ENCODE measurements at regions not wholly inside any gene's neighbourhood (a gene's known extent, or its start where the extent isn't known, plus 50 kb on each side); places are given as distances from the start of the nearest gene placed in this dataset.

DNA sequence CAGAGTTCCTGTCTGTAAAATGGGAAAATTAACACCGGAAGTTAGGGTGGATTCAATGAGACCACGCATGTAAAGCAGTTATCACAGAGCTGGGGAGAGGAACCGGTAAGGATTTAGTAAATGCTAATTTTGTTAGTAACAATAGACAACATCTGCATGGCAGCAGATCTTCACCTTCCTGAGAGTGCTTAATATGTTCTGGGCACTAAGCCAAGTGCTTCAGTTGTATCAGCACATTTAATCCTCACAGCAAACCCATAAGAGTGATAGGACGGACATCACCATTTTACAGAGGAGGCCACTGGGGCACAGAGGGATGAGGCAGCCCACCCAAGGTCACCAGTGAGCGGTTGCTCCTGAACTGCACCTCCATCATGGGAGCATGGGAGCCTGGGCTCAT is 189.4 kb downstream of the WNT5A start:
- intact Hi-C loops (cut with DNase I), result no loop called here
- Histone ChIP-seq H3K36me3 (no peaks in the 10 kb centered on the region), H3K4me3 (no peak overlapping the region), H3K27ac (no peak overlapping the region), H3K27me3 (no peaks in the 10 kb centered on the region), H3K4me1 (no peaks in the 10 kb centered on the region), H3K9ac (ENCODE audit: low read depth in 2 of 2, low read length in 2 of 2) (no peak overlapping the region), H3K9me3 (no peaks in the 10 kb centered on the region)
- TF ChIP-seq, protein P1, sequence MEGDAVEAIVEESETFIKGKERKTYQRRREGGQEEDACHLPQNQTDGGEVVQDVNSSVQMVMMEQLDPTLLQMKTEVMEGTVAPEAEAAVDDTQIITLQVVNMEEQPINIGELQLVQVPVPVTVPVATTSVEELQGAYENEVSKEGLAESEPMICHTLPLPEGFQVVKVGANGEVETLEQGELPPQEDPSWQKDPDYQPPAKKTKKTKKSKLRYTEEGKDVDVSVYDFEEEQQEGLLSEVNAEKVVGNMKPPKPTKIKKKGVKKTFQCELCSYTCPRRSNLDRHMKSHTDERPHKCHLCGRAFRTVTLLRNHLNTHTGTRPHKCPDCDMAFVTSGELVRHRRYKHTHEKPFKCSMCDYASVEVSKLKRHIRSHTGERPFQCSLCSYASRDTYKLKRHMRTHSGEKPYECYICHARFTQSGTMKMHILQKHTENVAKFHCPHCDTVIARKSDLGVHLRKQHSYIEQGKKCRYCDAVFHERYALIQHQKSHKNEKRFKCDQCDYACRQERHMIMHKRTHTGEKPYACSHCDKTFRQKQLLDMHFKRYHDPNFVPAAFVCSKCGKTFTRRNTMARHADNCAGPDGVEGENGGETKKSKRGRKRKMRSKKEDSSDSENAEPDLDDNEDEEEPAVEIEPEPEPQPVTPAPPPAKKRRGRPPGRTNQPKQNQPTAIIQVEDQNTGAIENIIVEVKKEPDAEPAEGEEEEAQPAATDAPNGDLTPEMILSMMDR (IDR thresholded peaks at IDR 0.05), result no peak
- DNase-seq, result no peak

DNA sequence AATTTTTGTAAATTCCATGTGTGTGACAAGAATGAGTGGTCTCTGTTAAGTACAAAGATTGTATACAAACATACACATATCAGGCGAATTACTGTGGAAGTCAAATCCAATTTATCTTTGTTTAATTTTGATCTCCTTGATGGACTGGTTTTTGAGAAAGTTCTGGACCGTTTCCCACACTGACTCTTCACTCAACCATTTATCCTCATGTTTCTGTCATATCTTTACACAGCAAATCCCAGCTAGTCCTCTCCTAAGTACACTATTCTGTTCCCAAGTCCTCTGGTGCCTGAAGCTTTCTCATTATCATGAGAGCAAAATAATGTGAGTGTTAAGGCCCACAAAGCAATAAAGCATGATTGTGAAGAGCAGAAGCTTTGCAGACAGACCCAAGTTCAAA is 189.9 kb downstream of the WNT5A start:
- intact Hi-C loops (cut with DNase I), result no loop called here

DNA sequence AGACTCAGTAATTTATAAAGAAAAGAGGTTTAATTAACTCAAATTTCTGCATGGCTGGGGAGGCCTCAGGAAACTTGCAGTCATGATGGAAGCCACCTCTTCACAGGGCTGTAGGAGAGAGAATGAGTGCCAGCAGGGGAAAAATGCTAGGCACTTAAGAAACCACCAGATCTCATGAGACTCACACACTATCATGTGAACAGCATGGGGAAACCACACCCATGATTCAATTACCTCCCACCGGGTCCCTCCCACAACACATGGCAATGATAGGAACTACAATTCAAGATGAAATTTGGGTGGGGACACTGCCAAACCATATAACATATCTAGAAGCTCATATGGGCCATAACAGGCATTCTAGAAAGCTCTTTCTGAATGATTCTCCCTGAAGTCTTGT is 190.3 kb downstream of the WNT5A start:
- no peaks in the 10 kb centered on the region for H3K4me1 ChIP-seq
- no peaks in the 10 kb centered on the region for H3K9me3 ChIP-seq
- H3K27me3 ChIP-seq, result no peaks in the 10 kb centered on the region
- no peak for DNase-seq
- no peak overlapping the region for H3K9ac ChIP-seq (ENCODE audit: low read depth in 2 of 2, low read length in 2 of 2)
- no peak overlapping the region for H3K4me3 ChIP-seq
- intact Hi-C loops (cut with DNase I), result no loop called here
- H3K36me3 ChIP-seq, result no peaks in the 10 kb centered on the region
- TF ChIP-seq, protein P1 (IDR thresholded peaks at IDR 0.05), result no peak
- H3K27ac ChIP-seq, result no peak overlapping the region

More for the DNA sequence above, 189.9 kb downstream of the WNT5A start:
- Histone ChIP-seq H3K9ac (ENCODE audit: low read depth in 2 of 2, low read length in 2 of 2) (no peak overlapping the region), H3K9me3 (no peaks in the 10 kb centered on the region), H3K36me3 (no peaks in the 10 kb centered on the region), H3K4me1 (no peaks in the 10 kb centered on the region), H3K27ac (no peak overlapping the region), H3K4me3 (no peak overlapping the region), H3K27me3 (no peaks in the 10 kb centered on the region)
- TF ChIP-seq, protein P1 (IDR thresholded peaks at IDR 0.05), result no peak
- no peak for DNase-seq

DNA sequence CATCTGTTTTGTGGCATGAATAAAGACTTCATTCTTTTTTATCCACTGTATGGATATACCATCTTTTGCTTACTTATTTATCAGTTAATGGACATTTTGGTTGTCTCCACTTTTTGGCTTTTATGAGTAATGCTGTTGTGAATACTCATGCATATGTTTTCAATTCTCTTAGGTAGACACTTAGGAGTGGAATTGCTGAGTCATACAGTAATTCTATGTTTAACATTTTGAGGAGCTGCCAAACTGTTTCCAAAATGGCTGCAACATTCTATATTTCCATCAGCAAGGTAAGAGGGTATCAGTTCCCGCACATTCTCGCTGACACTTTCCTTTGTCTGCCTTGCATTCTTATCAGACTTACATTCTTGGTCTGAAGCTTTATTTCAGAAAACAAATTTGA is 191.1 kb downstream of the WNT5A start:
- H3K9me3 ChIP-seq, result no peaks in the 10 kb centered on the region
- no peak overlapping the region for H3K9ac ChIP-seq (ENCODE audit: low read depth in 2 of 2, low read length in 2 of 2)
- no peaks in the 10 kb centered on the region for H3K36me3 ChIP-seq
- no peaks in the 10 kb centered on the region for H3K27me3 ChIP-seq
- intact Hi-C loops (cut with DNase I), result no loop called here
- H3K27ac ChIP-seq, result no peak overlapping the region
- H3K4me3 ChIP-seq, result no peak overlapping the region
- no peak for DNase-seq
- TF ChIP-seq, protein P1 (IDR thresholded peaks at IDR 0.05), result no peak
- no peaks in the 10 kb centered on the region for H3K4me1 ChIP-seq

DNA sequence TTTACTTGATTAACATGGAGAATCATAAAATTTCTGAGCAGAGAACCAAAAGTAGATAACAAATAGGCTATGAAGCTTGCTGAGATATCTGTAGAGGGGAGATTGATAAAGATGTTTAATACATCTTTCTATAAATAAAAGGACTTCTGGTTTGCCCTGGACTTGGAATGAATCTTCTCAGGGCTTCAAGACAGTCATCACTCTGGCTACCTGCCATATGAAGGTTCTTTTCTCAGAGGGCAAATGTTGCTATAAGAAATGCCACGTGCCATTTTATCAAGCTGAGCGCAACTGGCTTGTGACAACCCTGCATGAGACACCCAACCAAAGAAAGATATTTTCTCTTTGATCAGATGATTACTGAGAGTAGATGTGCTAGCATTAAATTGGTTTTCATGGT is 192.5 kb downstream of the WNT5A start:
- no peaks in the 10 kb centered on the region for H3K9me3 ChIP-seq
- no peaks in the 10 kb centered on the region for H3K4me1 ChIP-seq
- H3K36me3 ChIP-seq, result no peaks in the 10 kb centered on the region
- no peak for DNase-seq
- no peaks in the 10 kb centered on the region for H3K27me3 ChIP-seq
- H3K27ac ChIP-seq, result no peak overlapping the region
- no peak overlapping the region for H3K9ac ChIP-seq (ENCODE audit: low read depth in 2 of 2, low read length in 2 of 2)
- H3K4me3 ChIP-seq, result no peak overlapping the region
- intact Hi-C loops (cut with DNase I), result no loop called here
- TF ChIP-seq, protein P1 (IDR thresholded peaks at IDR 0.05), result no peak

DNA sequence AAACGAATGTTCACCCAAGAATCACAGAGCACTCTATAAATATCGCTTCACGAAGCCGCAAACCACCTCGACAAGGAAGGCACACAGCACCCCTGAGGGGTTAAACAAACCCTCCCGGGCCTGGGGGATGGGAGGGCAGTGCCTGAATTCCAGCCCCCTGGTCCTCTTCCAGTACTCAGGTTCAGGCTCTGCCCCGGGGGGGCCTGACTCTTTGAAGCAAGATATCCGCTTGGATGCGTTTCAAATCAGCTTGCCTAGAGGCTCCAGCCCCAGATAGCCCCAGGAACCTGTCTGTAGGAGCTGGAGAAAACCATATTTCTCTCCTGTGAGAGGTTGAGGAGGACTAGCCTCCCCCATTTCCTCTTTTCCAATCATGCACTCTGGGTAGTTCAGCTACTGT is 194.7 kb downstream of the WNT5A start:
- Histone ChIP-seq H3K36me3 (no peaks in the 10 kb centered on the region), H3K9me3 (no peaks in the 10 kb centered on the region), H3K4me1 (no peaks in the 10 kb centered on the region), H3K9ac (ENCODE audit: low read depth in 2 of 2, low read length in 2 of 2) (no peak overlapping the region), H3K27ac (no peak overlapping the region), H3K4me3 (no peak overlapping the region), H3K27me3 (no peaks in the 10 kb centered on the region)
- TF ChIP-seq, protein P1 (IDR thresholded peaks at IDR 0.05), result no peak
- DNase-seq, result no peak
- intact Hi-C loops (cut with DNase I), result no loop called here

All from colonic mucosa (tissue), 4 donors.